WTC11 (cell line): ENCODE measurements at regions not wholly inside any gene's neighbourhood (a gene's known extent, or its start where the extent isn't known, plus 50 kb on each side); places are given as distances from the start of the nearest gene placed in this dataset.

Experiments
- ATAC-seq: fragments of 200-7000 bp; cut with Tn5 transposase; 2 replicates; pipeline ENCODE4 v1.10.0; 2021; ENCODE audit warnings: mild to moderate bottlenecking, moderate library complexity
- CTCF ChIA-PET: fragments of 300-600 bp; sonication (Branson Sonifier 250); formaldehyde crosslinking; loops from one replicate; lab custom pipeline; 2021; ENCODE audit warnings: antibody characterized with exemption; lab: Charles Lee
- POLR2A ChIA-PET: fragments of 350-600 bp; sonication (Branson Sonifier 250); formaldehyde crosslinking; loops from one replicate; lab custom pipeline; 2021; ENCODE audit warnings: antibody characterized with exemption; lab: Charles Lee
- DNase-seq: peaks from one replicate; pipeline ENCODE4 v3.0.0; 2021; ENCODE audit warnings: low spot score
- H3K27ac Mint-ChIP-seq: 2 replicates; pipeline ENCODE4 v1.8.0; 2021; ENCODE audit warnings: mixed read lengths
- H3K27me3 Mint-ChIP-seq: 2 replicates; pipeline ENCODE4 v1.8.0; 2021; ENCODE audit warnings: low read depth, mild to moderate bottlenecking, moderate library complexity, mixed read lengths
- H3K36me3 Mint-ChIP-seq: 2 replicates; pipeline ENCODE4 v1.8.0; 2021; ENCODE audit warnings: mixed read lengths
- H3K4me1 Mint-ChIP-seq: 2 replicates; pipeline ENCODE4 v1.8.0; 2022; ENCODE audit warnings: mixed read lengths
- H3K4me3 Mint-ChIP-seq: 2 replicates; pipeline ENCODE4 v1.8.0; 2021; ENCODE audit warnings: mild to moderate bottlenecking, moderate library complexity, mixed read lengths
- H3K9me3 Mint-ChIP-seq: 2 replicates; pipeline ENCODE4 v1.8.0; 2021; ENCODE audit warnings: mixed read lengths
- ATF2 ChIP-seq: sonication (generic); formaldehyde crosslinking; IDR thresholded peaks from 2 replicates; pipeline ENCODE4 v1.8.1; 2022; ENCODE audit warnings: low read depth, missing genetic modification reagents, borderline replicate concordance
- CREB1 ChIP-seq: sonication (generic); formaldehyde crosslinking; IDR thresholded peaks from 2 replicates; pipeline ENCODE4 v1.8.0; 2023; ENCODE audit warnings: mild to moderate bottlenecking, missing genetic modification reagents
- E2F1 ChIP-seq: sonication (generic); formaldehyde crosslinking; IDR thresholded peaks from 2 replicates; pipeline ENCODE4 v1.8.0; 2022; ENCODE audit warnings: mild to moderate bottlenecking, missing genetic modification reagents
- ELF4 ChIP-seq: sonication (generic); formaldehyde crosslinking; IDR thresholded peaks from 2 replicates; pipeline ENCODE4 v1.8.1; 2022; ENCODE audit warnings: low read depth, mild to moderate bottlenecking, moderate library complexity, missing genetic modification reagents
- ESRRA ChIP-seq: sonication (generic); formaldehyde crosslinking; IDR thresholded peaks from 2 replicates; pipeline ENCODE4 v1.8.1; 2022; ENCODE audit warnings: mild to moderate bottlenecking, missing genetic modification reagents, borderline replicate concordance
- ETV6 ChIP-seq: sonication (generic); formaldehyde crosslinking; IDR thresholded peaks from 2 replicates; pipeline ENCODE4 v1.8.1; 2022; ENCODE audit warnings: mild to moderate bottlenecking, missing genetic modification reagents
- FOXP4 ChIP-seq: sonication (generic); formaldehyde crosslinking; IDR thresholded peaks from 2 replicates; pipeline ENCODE4 v1.8.0; 2022; ENCODE audit warnings: mild to moderate bottlenecking, missing genetic modification reagents
- MLX ChIP-seq: sonication (generic); formaldehyde crosslinking; IDR thresholded peaks from 2 replicates; pipeline ENCODE4 v1.8.1; 2023; ENCODE audit warnings: mild to moderate bottlenecking, missing genetic modification reagents, moderate library complexity
- NFYB ChIP-seq: sonication (generic); formaldehyde crosslinking; conservative IDR thresholded peaks from 2 replicates; pipeline ENCODE4 v1.8.0; 2022; ENCODE audit warnings: low read depth, missing genetic modification reagents
- NR2C2 ChIP-seq: sonication (generic); formaldehyde crosslinking; IDR thresholded peaks from 2 replicates; pipeline ENCODE4 v1.8.0; 2022; ENCODE audit warnings: mild to moderate bottlenecking, missing genetic modification reagents
- NR3C1 ChIP-seq: sonication (generic); formaldehyde crosslinking; conservative IDR thresholded peaks from 2 replicates; pipeline ENCODE4 v1.8.1; 2023; ENCODE audit warnings: low read depth, mild to moderate bottlenecking, missing genetic modification reagents
- TEAD4 ChIP-seq: sonication (generic); formaldehyde crosslinking; IDR thresholded peaks from 2 replicates; pipeline ENCODE4 v1.8.0; 2022; ENCODE audit warnings: mild to moderate bottlenecking, missing genetic modification reagents
- ZBTB21 ChIP-seq: sonication (generic); formaldehyde crosslinking; IDR thresholded peaks from 2 replicates; pipeline ENCODE4 v1.8.1; 2023; ENCODE audit warnings: mild to moderate bottlenecking, missing genetic modification reagents, borderline replicate concordance
- ZMAT4 ChIP-seq: fragments of 250-450 bp; sonication (Bioruptor Pico); IDR thresholded peaks from 2 replicates; pipeline ENCODE4 v1.9.0; 2021; ENCODE audit warnings: mild to moderate bottlenecking
- ZNF423 ChIP-seq: fragments of 250-450 bp; sonication (Bioruptor Pico); IDR thresholded peaks from 2 replicates; pipeline ENCODE4 v2.1.2; 2022; ENCODE audit warnings: mild to moderate bottlenecking, moderate library complexity
- TF ChIP-seq, protein P1 (sequence below): sonication (generic); formaldehyde crosslinking; IDR thresholded peaks from 2 replicates; pipeline ENCODE4 v1.8.0; 2023; ENCODE audit warnings: missing genetic modification reagents
- TF ChIP-seq, protein P2 (sequence below): fragments of 250-450 bp; sonication (Bioruptor Pico); IDR thresholded peaks from 2 replicates; pipeline ENCODE4 v1.9.0; 2021; ENCODE audit warnings: moderate library complexity, mild to moderate bottlenecking, inconsistent platforms, borderline replicate concordance

- ChIA-PET CTCF (interaction anchor here (0.6 to 0.7 kb wide), 2 partner anchors 71 to 154 kb away, joined by 3 to 5 read pairs; no protein-coding TSS in a partner anchor), POLR2A (no interaction called here)
- Mint-ChIP-seq H3K4me3 (no peak overlapping the region), H3K4me1 (peaks cover 31% of the 10 kb centered on the region), H3K27ac (no peak overlapping the region), H3K9me3 (peaks cover 10% of the 10 kb centered on the region; the same call in 1 of the 2 replicates), H3K27me3 (no peaks in the 10 kb centered on the region), H3K36me3 (0 out of 2 replicates have a peak, but pooled peaks cover 3% of the 10 kb centered on the region)
- TF ChIP-seq ESRRA (no peak), ZMAT4 (CRISPR knock-in tag) (no peak), ETV6 (CRISPR knock-in tag) (no peak), ELF4 (CRISPR knock-in tag) (no peak), CREB1 (CRISPR knock-in tag) (no peak), E2F1 (CRISPR knock-in tag) (no peak), FOXP4 (CRISPR knock-in tag) (no peak), TEAD4 (CRISPR knock-in tag) (no peak)
- TF ChIP-seq, protein P1, sequence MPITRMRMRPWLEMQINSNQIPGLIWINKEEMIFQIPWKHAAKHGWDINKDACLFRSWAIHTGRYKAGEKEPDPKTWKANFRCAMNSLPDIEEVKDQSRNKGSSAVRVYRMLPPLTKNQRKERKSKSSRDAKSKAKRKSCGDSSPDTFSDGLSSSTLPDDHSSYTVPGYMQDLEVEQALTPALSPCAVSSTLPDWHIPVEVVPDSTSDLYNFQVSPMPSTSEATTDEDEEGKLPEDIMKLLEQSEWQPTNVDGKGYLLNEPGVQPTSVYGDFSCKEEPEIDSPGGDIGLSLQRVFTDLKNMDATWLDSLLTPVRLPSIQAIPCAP (CRISPR knock-in tag) = no peak
- ATAC-seq (no peak), DNase-seq (no peak)
Observed at GRCh38 chr9:2336055-2336454, 285.5 kb upstream of the VLDLR start.

DNA sequence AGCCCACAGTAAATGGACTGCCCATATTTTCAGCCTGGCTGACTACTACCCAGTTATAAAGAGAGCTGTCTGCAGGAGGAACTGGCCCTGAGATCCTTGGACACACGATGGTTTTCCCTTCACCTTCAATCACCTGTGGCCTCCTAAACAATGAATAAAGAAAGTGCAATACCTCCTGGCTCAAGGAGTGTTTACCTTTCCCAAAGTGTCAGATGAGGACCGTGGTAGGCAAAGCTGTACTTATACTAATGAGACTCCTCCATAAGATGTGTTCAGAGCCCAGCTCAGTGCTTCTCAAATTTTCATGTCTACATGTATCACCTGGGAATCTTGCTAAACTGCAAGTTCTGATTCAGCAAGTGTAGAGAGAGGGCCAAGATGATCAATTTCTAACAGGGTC is 284.5 kb upstream of the VLDLR start:
- H3K4me1 Mint-ChIP-seq = peaks cover 30% of the 10 kb centered on the region
- POLR2A ChIA-PET = interaction anchor here (0.7 to 0.8 kb wide), 2 partner anchors 94 to 1074 kb away, joined by 4 read pairs; no protein-coding TSS in a partner anchor
- H3K27me3 Mint-ChIP-seq = no peaks in the 10 kb centered on the region
- H3K4me3 Mint-ChIP-seq = no peak overlapping the region
- no peak overlapping the region for H3K27ac Mint-ChIP-seq
- DNase-seq (no peak), ATAC-seq (no peak)
- H3K9me3 Mint-ChIP-seq = peaks cover 14% of the 10 kb centered on the region
- CTCF ChIA-PET = no interaction called here
- no peak for TF ChIP-seq NR2C2 (CRISPR knock-in tag)
- TF ChIP-seq NR3C1 (CRISPR knock-in tag) = no peak
- TF ChIP-seq MLX = no peak
- TF ChIP-seq ZBTB21 (CRISPR knock-in tag) = no peak
- TF ChIP-seq NFYB (CRISPR knock-in tag) = no peak
- TF ChIP-seq, protein P2, sequence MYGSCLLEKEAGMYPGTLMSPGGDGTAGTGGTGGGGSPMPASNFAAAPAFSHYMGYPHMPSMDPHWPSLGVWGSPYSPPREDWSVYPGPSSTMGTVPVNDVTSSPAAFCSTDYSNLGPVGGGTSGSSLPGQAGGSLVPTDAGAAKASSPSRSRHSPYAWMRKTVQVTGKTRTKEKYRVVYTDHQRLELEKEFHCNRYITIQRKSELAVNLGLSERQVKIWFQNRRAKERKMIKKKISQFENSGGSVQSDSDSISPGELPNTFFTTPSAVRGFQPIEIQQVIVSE (CRISPR knock-in tag) = no peak
- TF ChIP-seq E2F1 (CRISPR knock-in tag) = no peak
- no peak for TF ChIP-seq ZNF423 (CRISPR knock-in tag)
- TF ChIP-seq ATF2 (CRISPR knock-in tag) = no peak
- H3K36me3 Mint-ChIP-seq = no peaks in the 10 kb centered on the region
